NCI-H2107 treated with DMSO at 0.1 percent for 48 hours (cell line): ENCODE measurements at regions not wholly inside any gene's neighbourhood (a gene's known extent, or its start where the extent isn't known, plus 50 kb on each side); places are given as distances from the start of the nearest gene placed in this dataset.

ENCODE experiments used
- DNase-seq: peaks from one replicate; lab custom pipeline; 2025; ENCODE audit not compliant: unreplicated experiment; lab: John Stamatoyannopoulos, UW

DNA sequence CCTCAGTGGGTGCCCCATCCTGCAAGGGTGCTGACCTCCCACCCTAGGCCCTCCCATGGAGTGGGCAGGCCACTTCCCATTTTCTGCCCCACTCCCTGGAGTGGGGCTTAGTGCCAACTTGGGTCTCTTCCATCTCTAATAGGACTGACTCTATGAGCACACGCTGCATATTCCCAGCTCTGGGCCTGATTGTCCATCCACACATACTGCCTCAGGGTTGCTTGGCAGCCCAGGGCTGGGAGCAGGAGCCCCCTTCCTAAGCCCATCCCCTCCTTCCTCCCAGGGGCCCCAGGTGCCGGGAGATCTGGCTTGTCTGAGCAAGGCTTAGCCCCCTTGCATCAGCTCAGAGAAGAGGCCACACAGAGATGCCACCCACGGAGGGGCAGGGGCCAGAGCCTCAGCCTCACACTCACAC, 55.1 kb downstream of the PJA1 start:
- no peak for DNase-seq

DNA sequence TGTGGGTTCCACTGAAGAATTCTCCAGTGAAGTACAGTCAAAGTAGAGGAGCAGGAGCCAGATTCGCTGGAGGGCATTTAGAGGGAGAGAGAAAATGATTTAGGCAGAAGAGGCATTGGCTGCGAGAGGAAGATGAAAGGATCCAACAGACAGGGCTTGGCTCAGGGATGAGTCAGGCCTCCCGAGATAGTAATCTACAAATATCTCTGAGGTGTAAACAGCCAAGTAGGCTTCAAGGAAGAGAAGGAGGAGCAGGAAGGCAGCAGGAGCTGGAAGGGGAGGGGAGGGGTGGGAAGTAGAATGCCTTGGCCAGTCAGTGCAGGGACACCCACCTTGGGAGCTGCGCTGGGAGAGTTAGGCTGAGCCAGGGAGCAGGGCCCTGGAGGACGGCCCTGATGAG, 55.5 kb downstream of the PJA1 start:
- no peak for DNase-seq

GRCh38 chrX:69109036-69109663, 56.1 kb downstream of the PJA1 start:
- no peak for DNase-seq

GRCh38 chrX:69107747-69108401, 57.4 kb downstream of the PJA1 start:
- no peak for DNase-seq

GRCh38 chrX:69107231-69107739, 58.0 kb downstream of the PJA1 start:
- no peak for DNase-seq

DNA sequence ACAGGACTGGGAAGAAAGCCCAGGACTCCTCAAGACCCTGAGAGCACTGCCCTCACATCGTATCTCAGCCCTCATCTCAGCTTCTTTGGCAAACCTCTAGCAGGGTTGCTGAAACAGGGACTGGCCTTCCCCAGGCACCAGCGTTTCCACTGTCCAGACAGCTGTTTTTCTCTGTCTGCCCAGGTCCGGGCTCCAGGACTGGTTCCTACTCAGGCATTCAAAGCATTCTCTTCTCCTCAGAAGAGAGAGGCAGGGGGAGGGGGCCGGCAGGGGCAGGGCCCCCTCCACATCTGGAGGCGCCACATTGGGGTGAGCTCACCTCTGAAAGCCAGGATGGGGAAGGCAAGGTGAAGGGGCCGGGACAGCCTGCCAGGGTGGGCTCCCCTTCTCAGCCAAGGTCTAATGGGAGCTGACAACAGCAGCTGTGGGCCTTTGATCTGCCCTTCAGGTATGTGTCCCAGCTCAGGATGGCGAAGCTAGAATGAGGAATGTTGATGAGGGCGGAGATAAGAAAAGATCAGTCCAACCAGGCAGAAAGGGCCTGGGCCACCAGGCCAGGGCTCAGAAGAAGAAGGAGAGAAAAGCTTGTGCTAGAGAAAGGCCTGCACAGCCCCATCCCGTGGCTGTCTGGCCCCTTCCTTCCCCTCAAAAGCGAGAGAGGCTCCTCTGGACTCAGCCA, 60.4 kb downstream of the PJA1 start:
- DNase-seq = no peak

DNA sequence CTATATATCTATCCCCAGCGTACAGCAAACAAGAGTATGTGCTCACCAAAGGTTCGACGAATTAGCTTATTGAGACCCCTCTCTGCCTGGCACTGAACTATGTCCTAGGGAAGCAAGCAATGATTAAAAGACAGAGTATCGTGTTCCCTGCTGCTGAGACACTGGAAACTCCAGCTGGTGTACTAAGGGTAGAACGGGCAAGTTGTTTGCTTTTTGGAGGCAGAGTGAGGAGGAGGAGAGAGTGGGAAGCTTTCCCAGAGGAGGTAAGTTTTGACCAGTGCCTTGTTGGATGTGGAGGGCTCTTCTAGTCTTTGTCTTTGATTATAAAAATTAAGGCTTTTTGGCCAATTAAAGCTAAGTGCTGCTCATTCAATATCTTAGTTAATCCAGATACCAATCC, 61.7 kb downstream of the PJA1 start:
- DNase-seq = no peak

- DNase-seq = no peak
Observed at GRCh38 chrX:69102612-69103194, 62.5 kb downstream of the PJA1 start.

DNA sequence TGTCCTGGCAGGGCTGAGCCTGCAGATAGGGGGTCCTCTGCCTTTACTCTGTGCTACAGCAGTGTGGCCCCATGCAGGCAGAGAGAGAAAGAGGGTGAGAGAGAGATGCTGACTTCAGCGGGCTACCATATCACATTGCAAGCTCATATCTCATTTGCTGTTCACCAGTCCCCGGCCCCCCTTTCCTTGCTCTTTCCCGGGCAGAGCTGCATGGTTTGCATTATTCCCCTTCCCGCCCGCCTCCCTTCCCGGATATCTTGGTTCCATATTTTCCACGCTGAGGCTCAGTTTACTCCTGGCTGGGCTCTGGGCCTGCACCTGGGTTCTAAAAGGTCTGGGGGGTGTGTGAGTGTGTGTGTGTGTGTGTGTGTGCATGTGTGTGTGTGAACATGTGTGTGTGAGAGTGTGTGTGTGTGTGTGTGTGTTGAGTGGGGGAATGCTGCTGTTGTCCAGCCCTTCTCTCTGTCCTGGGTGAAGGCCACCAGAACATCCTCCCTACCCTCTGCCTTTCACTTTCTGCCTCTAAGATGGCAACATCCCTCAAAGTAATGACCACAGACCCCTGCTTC, 63.5 kb downstream of the PJA1 start:
- no peak for DNase-seq

GRCh38 chrX:69100478-69100877, 64.8 kb downstream of the PJA1 start:
- DNase-seq = no peak

DNA sequence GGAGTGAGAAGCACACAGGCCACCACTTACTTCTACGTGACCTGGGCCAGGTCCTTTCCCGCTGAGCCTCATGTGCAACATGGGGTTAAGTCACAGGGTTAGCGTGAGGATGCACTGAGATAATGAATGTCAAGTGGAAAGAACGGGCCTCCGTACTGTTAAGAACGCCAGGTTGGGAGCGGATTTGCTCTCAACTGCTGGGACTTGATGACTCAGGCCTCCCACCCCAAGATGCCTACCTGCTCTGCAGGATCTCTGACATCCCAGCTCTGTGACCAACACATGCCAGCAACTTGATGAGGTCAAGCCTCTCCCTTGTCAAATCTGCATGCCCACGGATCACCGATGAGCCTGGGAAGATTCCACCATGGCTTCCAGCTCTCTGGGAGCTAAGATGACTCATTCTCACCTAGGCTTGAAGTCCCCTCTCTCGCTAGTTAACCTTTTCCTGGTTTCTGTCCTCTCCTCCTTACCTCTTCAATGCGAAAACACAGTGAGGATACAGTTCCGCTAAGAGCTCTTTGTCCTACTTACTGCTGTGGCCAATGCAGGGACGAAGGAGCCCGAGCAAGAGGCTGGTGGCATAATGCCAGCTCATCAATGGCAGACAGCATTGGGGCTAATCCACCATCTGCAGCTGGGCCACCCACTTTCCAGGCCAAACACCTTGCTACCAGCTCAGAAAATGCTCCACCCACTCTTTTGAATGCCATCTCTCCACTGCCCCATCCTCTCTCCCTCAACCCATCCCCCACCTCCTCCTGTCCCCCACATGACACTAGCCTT, 67.6 kb downstream of the PJA1 start:
- DNase-seq = no peak

- DNase-seq = no peak
Observed at GRCh38 chrX:69096963-69097362, 68.3 kb downstream of the PJA1 start.

- DNase-seq = no peak
Observed at GRCh38 chrX:69094977-69095669, 70.1 kb downstream of the PJA1 start.

DNA sequence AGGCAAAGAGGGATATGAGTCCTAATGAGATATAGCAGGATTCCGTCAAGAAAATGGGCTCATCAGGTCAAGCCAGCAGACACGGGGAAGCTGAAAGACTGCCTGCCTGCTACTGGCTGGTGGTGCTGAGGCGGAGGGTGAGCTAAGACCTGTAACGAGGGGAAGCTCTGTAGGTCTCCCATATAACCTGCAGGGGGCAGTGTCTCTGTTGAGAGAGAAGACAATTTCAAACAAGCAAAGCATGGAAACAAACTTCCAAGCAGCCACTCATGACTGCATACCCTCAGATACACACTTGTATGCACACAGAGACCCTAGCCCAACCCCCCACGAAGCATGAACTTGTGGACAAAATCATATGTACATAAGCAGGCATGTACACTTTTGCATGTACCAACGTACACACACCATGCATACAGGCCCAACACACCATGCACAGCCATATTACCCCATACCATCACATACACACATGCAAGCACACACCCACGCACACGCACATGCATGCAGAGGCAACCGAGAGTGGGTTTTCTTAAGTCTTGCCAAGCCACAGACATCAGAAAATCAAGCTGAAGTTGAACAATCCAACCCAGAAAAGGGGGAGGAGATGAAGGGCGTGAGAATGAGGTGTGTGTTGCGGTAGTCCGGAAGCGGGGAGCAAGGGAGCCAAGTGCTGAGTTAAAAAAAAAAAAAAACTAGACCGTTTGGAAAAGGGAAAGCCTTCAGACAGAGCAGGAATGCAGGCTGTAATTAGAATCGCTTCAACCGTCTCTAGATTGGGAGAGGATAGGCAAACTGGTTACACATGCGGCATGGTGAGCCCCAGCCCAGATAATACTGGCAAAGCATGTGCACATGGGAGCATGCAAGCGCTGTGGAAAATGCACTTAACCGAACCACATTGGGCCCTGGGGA, 71.0 kb downstream of the PJA1 start:
- peak; percentile 18 for DNase-seq

DNA sequence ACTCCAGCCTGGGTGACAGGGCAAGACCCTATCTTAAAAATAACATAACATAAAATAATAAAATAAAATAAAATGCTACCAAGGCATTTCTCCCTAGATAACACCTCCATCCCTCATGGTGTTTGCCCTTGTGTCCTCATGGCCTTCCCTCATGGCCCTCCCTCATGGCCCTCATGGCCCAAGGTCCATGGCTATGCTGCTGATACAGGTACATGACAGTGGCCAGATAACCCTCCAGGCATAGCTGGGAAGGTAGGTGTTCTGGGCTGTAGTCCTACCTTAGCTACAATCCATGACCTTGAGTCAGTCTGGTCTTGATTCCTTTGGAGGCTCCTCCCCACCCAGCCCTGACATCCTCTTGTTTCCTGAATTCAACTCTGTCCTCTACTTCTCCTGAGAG, 75.2 kb downstream of the PJA1 start:
- DNase-seq = no peak

DNA sequence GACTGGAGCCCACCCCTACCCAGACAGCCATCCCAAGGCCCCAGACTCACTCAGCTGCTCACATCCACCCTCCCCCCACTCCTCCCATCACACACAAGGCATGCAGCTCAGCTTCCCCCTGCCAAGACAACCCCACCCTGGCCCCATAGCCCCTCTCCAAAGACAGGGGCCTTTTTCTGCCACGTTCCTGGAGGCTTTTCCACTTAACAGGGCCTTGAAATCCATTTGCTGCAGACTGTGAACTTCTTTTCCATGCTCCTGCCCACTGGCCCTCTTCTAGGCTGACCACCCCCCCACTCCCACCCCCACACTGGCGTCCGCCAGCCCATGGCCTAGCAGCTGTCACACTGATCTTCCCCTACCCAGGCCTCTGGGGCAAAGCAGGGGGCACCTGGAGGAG, 76.0 kb downstream of the PJA1 start:
- DNase-seq = no peak

DNA sequence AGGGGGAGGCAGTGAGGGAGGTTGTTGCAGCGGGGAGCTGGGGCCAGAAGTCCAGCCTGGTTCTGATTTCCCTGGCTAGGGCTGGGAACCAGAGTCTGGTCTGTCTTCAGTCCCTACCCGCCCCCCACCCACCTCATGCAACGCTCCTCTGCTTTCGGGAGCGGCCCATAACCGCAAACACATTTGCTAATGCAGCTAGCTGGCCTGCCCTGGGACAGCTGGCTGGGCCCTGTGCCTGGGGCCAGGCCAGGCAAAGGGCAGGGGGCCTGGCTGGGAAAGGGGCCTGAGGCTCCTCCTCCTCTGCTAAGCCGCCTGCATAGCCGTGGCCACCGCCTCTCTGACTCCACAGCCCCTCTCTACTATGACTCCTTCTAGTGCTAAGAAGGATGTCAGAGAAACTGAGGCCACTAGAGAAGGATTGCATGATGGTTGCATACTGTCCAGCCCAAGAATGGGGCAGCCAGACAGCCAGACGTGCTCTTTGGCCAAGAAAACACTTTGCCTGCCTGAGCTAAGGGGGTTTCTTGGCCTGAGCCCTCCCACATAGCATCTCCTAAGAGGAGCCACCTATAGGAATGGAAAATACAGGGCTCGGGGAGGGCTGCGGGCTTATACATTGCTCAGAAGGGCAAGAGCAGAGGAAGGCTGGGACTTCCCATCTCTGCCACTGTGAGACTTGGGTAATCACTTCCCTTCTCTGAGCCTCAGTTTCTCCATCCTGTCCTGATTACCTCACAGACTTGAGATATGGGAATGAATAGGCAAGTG, 76.9 kb downstream of the PJA1 start:
- DNase-seq = no peak

DNA sequence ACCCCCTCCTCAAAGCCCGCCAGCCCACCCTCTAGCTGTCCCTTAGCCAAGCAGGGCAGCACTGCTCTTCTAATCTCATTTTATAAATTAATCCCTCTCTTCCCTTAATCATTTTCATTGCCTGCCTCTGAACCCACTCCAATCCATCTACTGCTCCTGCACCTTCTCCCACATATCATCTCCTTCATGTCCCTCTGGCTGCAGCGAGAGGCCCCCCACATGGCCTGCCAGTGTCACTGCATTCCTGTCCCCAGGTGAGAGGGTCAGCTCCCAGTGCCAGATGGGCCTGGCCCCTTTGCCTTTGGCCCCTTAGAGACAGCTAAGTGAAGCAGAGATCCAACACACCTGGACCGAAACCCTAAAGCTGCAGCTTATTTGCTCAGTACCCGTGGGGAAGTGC, 79.4 kb downstream of the PJA1 start:
- DNase-seq = no peak
